ENCODE measurements at regions not wholly inside any gene's neighbourhood (a gene's known extent, or its start where the extent isn't known, plus 50 kb on each side); places are given as distances from the start of the nearest gene placed in this dataset.
A peak's percentile ranks its signal among the peaks of the same experiment; 100 is the strongest.

DNA sequence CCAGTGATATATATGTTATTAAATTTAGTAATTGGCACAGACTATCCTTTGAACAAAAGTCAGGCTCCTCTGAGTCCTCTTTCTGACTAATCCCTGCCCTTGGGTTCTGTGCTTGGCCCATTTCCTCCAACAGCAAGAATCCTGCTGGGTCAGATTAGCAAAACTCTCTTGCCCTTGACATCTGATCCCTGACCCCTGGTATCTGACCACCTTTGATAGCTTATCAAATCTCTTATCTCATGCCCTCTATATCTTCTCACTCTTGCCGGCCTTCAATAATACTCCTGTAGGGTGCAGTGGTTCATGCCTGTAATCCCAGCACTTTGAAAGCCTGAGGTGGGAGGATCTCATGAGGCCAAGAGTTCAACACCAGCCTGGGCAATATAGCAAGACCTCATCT is 245.5 kb upstream of the FAM47A start:
- H3K4me1 ChIP-seq = no peaks in the 10 kb centered on the region
- no peaks in the 10 kb centered on the region for H3K27me3 ChIP-seq
- TF ChIP-seq, protein P1, sequence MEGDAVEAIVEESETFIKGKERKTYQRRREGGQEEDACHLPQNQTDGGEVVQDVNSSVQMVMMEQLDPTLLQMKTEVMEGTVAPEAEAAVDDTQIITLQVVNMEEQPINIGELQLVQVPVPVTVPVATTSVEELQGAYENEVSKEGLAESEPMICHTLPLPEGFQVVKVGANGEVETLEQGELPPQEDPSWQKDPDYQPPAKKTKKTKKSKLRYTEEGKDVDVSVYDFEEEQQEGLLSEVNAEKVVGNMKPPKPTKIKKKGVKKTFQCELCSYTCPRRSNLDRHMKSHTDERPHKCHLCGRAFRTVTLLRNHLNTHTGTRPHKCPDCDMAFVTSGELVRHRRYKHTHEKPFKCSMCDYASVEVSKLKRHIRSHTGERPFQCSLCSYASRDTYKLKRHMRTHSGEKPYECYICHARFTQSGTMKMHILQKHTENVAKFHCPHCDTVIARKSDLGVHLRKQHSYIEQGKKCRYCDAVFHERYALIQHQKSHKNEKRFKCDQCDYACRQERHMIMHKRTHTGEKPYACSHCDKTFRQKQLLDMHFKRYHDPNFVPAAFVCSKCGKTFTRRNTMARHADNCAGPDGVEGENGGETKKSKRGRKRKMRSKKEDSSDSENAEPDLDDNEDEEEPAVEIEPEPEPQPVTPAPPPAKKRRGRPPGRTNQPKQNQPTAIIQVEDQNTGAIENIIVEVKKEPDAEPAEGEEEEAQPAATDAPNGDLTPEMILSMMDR (IDR thresholded peaks at IDR 0.05) = no peak
- DNase-seq (ENCODE audit: low spot score) = no peak
- no peak overlapping the region for H3K27ac ChIP-seq
- no peak overlapping the region for H3K4me3 ChIP-seq
- H3K9me3 ChIP-seq = peaks cover 0 to 6% of the 10 kb centered on the region in 2 donors
- H3K36me3 ChIP-seq = no peaks in the 10 kb centered on the region

- TF ChIP-seq, protein P1 (IDR thresholded peaks at IDR 0.05) = no peak
- H3K4me1 ChIP-seq = no peaks in the 10 kb centered on the region
- H3K27me3 ChIP-seq = no peaks in the 10 kb centered on the region
- H3K36me3 ChIP-seq = no peaks in the 10 kb centered on the region
- H3K4me3 ChIP-seq = no peak overlapping the region
- no peak overlapping the region for H3K27ac ChIP-seq
- H3K9me3 ChIP-seq = peaks cover 0 to 6% of the 10 kb centered on the region in 2 donors
- no peak for DNase-seq (ENCODE audit: low spot score)
Observed at GRCh38 chrX:34371754-34372153, 239.6 kb upstream of the FAM47A start.

- Histone ChIP-seq H3K9me3 (no peaks in the 10 kb centered on the region), H3K4me1 (no peaks in the 10 kb centered on the region), H3K27me3 (no peaks in the 10 kb centered on the region), H3K27ac (no peak overlapping the region), H3K36me3 (no peaks in the 10 kb centered on the region), H3K4me3 (no peak overlapping the region)
- TF ChIP-seq, protein P1 (IDR thresholded peaks at IDR 0.05) = peak in 1 of 2 donors; percentile 40
- DNase-seq (ENCODE audit: low spot score) = no peak
Observed at GRCh38 chrX:34365471-34365870, 233.4 kb upstream of the FAM47A start.

DNA sequence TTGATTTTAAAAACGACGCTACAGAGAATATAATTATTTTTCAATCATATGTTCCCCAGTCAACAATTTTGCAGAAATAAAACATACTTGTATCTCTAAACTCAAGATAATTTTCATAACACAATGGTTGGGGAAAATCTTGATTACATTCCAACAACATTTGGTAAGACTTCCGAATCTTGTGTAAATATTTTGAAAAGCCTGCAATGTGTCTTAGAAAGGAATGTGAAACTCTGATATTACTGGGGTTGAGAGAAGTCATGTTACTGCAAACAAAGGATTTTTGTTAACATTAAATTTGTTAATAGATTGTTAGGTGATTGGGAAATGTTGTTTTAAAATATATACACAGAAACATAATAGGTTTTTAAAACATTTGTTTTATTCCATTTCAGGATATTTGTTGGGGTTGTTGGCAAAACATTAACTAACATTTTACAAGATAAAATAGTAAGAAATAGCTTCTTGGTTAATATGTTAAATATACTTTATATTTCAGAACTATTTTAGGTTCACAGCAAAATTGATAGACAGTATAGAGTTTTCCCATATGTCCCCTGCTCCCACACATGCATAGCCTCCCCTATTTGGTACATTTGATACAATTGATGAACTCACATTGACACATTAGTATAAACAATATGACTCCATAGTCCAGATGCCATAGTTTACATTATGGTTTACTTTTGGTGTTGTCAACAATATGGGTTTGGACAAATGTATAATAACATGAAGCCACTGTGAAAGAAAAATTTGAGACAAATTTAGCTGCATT is 218.6 kb upstream of the FAM47A start:
- no peaks in the 10 kb centered on the region for H3K9me3 ChIP-seq
- no peaks in the 10 kb centered on the region for H3K36me3 ChIP-seq
- no peak overlapping the region for H3K4me3 ChIP-seq
- TF ChIP-seq, protein P1 (IDR thresholded peaks at IDR 0.05) = no peak
- H3K27me3 ChIP-seq = no peaks in the 10 kb centered on the region
- no peak for DNase-seq (ENCODE audit: low spot score)
- H3K27ac ChIP-seq = no peak overlapping the region
- H3K4me1 ChIP-seq = no peaks in the 10 kb centered on the region

DNA sequence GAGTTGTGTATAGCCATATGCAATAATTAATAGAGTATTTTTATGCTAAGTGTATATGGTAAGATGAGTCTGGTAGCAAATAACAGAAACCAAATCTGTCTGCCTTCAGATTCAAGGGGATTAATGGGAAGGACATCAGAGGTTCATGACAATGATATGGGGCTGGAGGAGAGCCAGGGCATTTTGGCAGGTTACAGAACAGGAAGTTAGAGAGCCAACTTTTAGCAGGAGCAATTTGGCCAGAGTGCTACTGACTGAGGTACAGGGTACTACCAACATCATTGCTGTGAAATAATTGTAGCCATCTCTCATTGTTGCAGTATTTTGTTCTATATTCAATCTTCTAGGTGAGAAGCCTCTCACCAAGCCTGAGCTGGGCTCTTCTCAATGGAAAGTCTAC is 210.9 kb upstream of the FAM47A start:
- no peaks in the 10 kb centered on the region for H3K9me3 ChIP-seq
- no peaks in the 10 kb centered on the region for H3K36me3 ChIP-seq
- TF ChIP-seq, protein P1 (IDR thresholded peaks at IDR 0.05) = no peak
- no peak overlapping the region for H3K27ac ChIP-seq
- no peaks in the 10 kb centered on the region for H3K4me1 ChIP-seq
- DNase-seq (ENCODE audit: low spot score) = no peak
- H3K27me3 ChIP-seq = no peaks in the 10 kb centered on the region
- no peak overlapping the region for H3K4me3 ChIP-seq

- Histone ChIP-seq H3K4me1 (no peaks in the 10 kb centered on the region), H3K9me3 (no peaks in the 10 kb centered on the region), H3K27me3 (no peaks in the 10 kb centered on the region), H3K27ac (no peak overlapping the region), H3K36me3 (no peaks in the 10 kb centered on the region), H3K4me3 (no peak overlapping the region)
- TF ChIP-seq, protein P1 (IDR thresholded peaks at IDR 0.05) = no peak
- no peak for DNase-seq (ENCODE audit: low spot score)
Observed at GRCh38 chrX:34341814-34342213, 209.7 kb upstream of the FAM47A start.

All from right atrium auricular region (tissue), 2 donors.